ENCODE measurements at regions not wholly inside any gene's neighbourhood (a gene's known extent, or its start where the extent isn't known, plus 50 kb on each side); places are given as distances from the start of the nearest gene placed in this dataset.
A peak's percentile ranks its signal among the peaks of the same experiment; 100 is the strongest.

GRCh38 chr12:91610561-91610960 lies 427.9 kb upstream of the DCN start:
- H3K27me3 Mint-ChIP-seq (ENCODE audit: low read depth, poor library complexity), result peaks cover 7% of the 10 kb centered on the region
- H3K9me3 Mint-ChIP-seq, result no peaks in the 10 kb centered on the region
- H3K36me3 Mint-ChIP-seq (ENCODE audit: low read depth), result no peaks in the 10 kb centered on the region
- DNase-seq, result no peak
- TF ChIP-seq CTCF (IDR thresholded peaks at IDR 0.05), result no peak
- H3K4me3 Mint-ChIP-seq, result no peak overlapping the region
- peak overlapping the region; percentile 23 for H3K27ac Mint-ChIP-seq
- H3K4me1 Mint-ChIP-seq, result peaks cover 44% of the 10 kb centered on the region

- H3K27ac Mint-ChIP-seq, result peak overlapping the region; percentile 82
- H3K36me3 Mint-ChIP-seq (ENCODE audit: low read depth), result no peaks in the 10 kb centered on the region
- peak overlapping the region; percentile 9 for H3K4me3 Mint-ChIP-seq
- peaks cover 4% of the 10 kb centered on the region for H3K27me3 Mint-ChIP-seq (ENCODE audit: low read depth, poor library complexity)
- TF ChIP-seq CTCF (IDR thresholded peaks at IDR 0.05), result no peak
- H3K9me3 Mint-ChIP-seq, result no peaks in the 10 kb centered on the region
- DNase-seq, result peak; percentile 36
- peaks cover 42% of the 10 kb centered on the region for H3K4me1 Mint-ChIP-seq
Measured at GRCh38 chr12:91609283-91609682, 426.7 kb upstream of the DCN start.

DNA sequence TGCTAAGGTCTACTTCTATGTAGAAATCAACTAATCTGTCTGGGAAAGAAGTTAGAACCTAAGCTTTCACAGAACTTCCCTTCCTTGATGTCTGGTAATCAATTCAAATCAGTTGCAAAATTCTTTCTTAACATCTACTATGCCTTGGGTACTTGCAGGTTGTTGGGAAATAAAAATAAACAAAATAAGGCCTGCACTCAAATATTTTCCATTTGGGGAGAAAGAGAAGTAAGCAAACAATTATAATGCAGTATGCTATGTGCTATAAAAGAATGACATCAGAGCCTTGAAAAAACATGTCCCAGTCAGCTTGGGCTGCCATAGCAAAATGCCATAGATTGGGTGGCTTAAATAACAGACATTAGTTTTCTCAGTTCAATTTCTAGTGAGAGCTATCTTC lies 425.9 kb upstream of the DCN start:
- H3K27ac Mint-ChIP-seq, result no peak overlapping the region
- H3K27me3 Mint-ChIP-seq (ENCODE audit: low read depth, poor library complexity), result peaks cover 4% of the 10 kb centered on the region
- no peak for DNase-seq
- no peak for TF ChIP-seq CTCF (IDR thresholded peaks at IDR 0.05)
- peaks cover 42% of the 10 kb centered on the region for H3K4me1 Mint-ChIP-seq
- no peaks in the 10 kb centered on the region for H3K36me3 Mint-ChIP-seq (ENCODE audit: low read depth)
- H3K9me3 Mint-ChIP-seq, result no peaks in the 10 kb centered on the region
- H3K4me3 Mint-ChIP-seq, result no peak overlapping the region

- Mint-ChIP-seq H3K36me3 (ENCODE audit: low read depth) (no peaks in the 10 kb centered on the region), H3K9me3 (no peaks in the 10 kb centered on the region), H3K4me3 (no peak overlapping the region), H3K4me1 (peaks cover 36% of the 10 kb centered on the region), H3K27ac (no peak overlapping the region), H3K27me3 (ENCODE audit: low read depth, poor library complexity) (peaks cover 2% of the 10 kb centered on the region)
- no peak for TF ChIP-seq CTCF (IDR thresholded peaks at IDR 0.05)
- no peak for DNase-seq
Measured at GRCh38 chr12:91606662-91607377, 424.2 kb upstream of the DCN start.

- no peak for TF ChIP-seq CTCF (IDR thresholded peaks at IDR 0.05)
- Mint-ChIP-seq H3K4me1 (peaks cover 26% of the 10 kb centered on the region), H3K27ac (no peak overlapping the region), H3K27me3 (ENCODE audit: low read depth, poor library complexity) (peaks cover 2% of the 10 kb centered on the region), H3K36me3 (ENCODE audit: low read depth) (no peaks in the 10 kb centered on the region), H3K4me3 (no peak overlapping the region), H3K9me3 (peaks cover 5% of the 10 kb centered on the region)
- DNase-seq, result no peak
Measured at GRCh38 chr12:91604897-91605296, 422.3 kb upstream of the DCN start.

GRCh38 chr12:91603060-91603459 lies 420.4 kb upstream of the DCN start:
- H3K27me3 Mint-ChIP-seq (ENCODE audit: low read depth, poor library complexity), result peaks cover 2% of the 10 kb centered on the region
- no peak for TF ChIP-seq CTCF (IDR thresholded peaks at IDR 0.05)
- peaks cover 7% of the 10 kb centered on the region for H3K36me3 Mint-ChIP-seq (ENCODE audit: low read depth)
- H3K4me1 Mint-ChIP-seq, result peaks cover 10% of the 10 kb centered on the region
- no peak for DNase-seq
- no peak overlapping the region for H3K27ac Mint-ChIP-seq
- H3K9me3 Mint-ChIP-seq, result peaks cover 15% of the 10 kb centered on the region
- no peak overlapping the region for H3K4me3 Mint-ChIP-seq

Data from nephron progenitor cell (in vitro differentiated cells).